ENCODE measurements at regions not wholly inside any gene's neighbourhood (a gene's known extent, or its start where the extent isn't known, plus 50 kb on each side); places are given as distances from the start of the nearest gene placed in this dataset.

DNA sequence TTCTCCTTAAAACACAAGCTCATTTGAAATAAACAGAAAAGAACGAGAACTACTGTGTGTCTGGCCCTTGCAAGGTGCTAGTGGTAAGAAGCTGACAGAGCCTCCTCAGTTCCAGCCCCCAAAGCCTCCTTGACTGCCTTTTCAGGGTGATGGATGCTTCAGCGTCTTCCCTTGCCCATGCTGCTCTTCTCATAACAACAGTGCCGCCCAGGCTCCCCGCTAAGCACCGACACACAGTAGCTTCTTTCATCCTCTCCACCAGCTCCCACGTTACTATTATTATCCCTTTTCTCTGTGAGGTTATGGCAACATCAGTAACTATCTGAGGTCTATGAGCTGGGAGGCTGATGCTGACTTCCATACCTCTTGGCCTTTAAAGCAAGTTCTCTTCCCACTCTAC is 418.6 kb downstream of the TSN start:
- 98% methylated on average over 6 of the region's 6 CpGs for WGBS
- H3K4me3 ChIP-seq (ENCODE audit: low read length in 2 of 2): no peak overlapping the region
- H3K9me3 ChIP-seq (ENCODE audit: control insufficient read depth in 2 of 2, insufficient read depth in 1 of 2, low read length in 1 of 2): no peaks in the 10 kb centered on the region
- H3K36me3 ChIP-seq (ENCODE audit: control insufficient read depth in 2 of 2, insufficient read depth in 2 of 2, low read length in 1 of 2): no peaks in the 10 kb centered on the region
- peaks cover 0 to 2% of the 10 kb centered on the region in 2 donors for H3K4me1 ChIP-seq (ENCODE audit: control insufficient read depth in 2 of 2, insufficient read depth in 2 of 2, low read length in 2 of 2)
- no peak for DNase-seq (ENCODE audit: low read depth in 6 of 9, low spot score in 9 of 9)
- no peak overlapping the region for H3K27ac ChIP-seq (ENCODE audit: low read depth in 1 of 2, low read length in 1 of 2)
- H3K27me3 ChIP-seq (ENCODE audit: control insufficient read depth in 2 of 2, insufficient read depth in 1 of 2, low read length in 1 of 2): no peaks in the 10 kb centered on the region

GRCh38 chr2:122179492-122180165 is 424.2 kb downstream of the TSN start:
- H3K4me1 ChIP-seq (ENCODE audit: control insufficient read depth in 2 of 2, insufficient read depth in 2 of 2, low read length in 2 of 2): peaks cover 0 to 36% of the 10 kb centered on the region in 2 donors
- no peak for DNase-seq (ENCODE audit: low read depth in 6 of 9, low spot score in 9 of 9)
- H3K27me3 ChIP-seq (ENCODE audit: control insufficient read depth in 2 of 2, insufficient read depth in 1 of 2, low read length in 1 of 2): no peaks in the 10 kb centered on the region
- peaks cover 0 to 8% of the 10 kb centered on the region in 2 donors for H3K9me3 ChIP-seq (ENCODE audit: control insufficient read depth in 2 of 2, insufficient read depth in 1 of 2, low read length in 1 of 2)
- no peaks in the 10 kb centered on the region for H3K36me3 ChIP-seq (ENCODE audit: control insufficient read depth in 2 of 2, insufficient read depth in 2 of 2, low read length in 1 of 2)
- H3K27ac ChIP-seq (ENCODE audit: low read depth in 1 of 2, low read length in 1 of 2): no peak overlapping the region
- no peak overlapping the region for H3K4me3 ChIP-seq (ENCODE audit: low read length in 2 of 2)
- 68% methylated on average over 6 of the region's 6 CpGs for WGBS

DNA sequence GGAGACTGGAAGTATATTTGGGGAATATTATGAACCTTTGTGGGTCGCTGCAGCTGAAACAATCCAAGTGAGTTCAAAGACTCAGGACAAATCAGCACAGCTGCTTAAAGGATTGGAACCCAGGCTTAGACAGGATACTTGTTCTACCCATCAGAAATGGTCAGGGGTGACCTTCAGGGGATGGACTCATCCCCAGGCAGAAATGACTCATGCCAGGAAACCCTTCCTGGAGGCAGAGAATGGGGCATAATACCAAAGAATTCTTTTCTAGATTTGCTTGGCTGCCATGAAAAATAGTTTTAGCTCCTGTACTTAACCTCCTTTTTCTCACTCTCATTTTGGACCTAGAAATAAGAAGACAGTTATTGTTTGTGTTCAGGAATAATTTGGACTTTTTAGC is 425.5 kb downstream of the TSN start:
- DNase-seq (ENCODE audit: low read depth in 6 of 9, low spot score in 9 of 9): no peak
- Histone ChIP-seq H3K4me1 (ENCODE audit: control insufficient read depth in 2 of 2, insufficient read depth in 2 of 2, low read length in 2 of 2) (peaks cover 4 to 48% of the 10 kb centered on the region in 2 donors), H3K9me3 (ENCODE audit: control insufficient read depth in 2 of 2, insufficient read depth in 1 of 2, low read length in 1 of 2) (peaks cover 0 to 8% of the 10 kb centered on the region in 2 donors), H3K27me3 (ENCODE audit: control insufficient read depth in 2 of 2, insufficient read depth in 1 of 2, low read length in 1 of 2) (no peaks in the 10 kb centered on the region), H3K4me3 (ENCODE audit: low read length in 2 of 2) (no peak overlapping the region), H3K27ac (ENCODE audit: low read depth in 1 of 2, low read length in 1 of 2) (no peak overlapping the region), H3K36me3 (ENCODE audit: control insufficient read depth in 2 of 2, insufficient read depth in 2 of 2, low read length in 1 of 2) (no peaks in the 10 kb centered on the region)
- WGBS: 97% methylated on average over 1 of the region's 1 CpG

- H3K36me3 ChIP-seq (ENCODE audit: control insufficient read depth in 2 of 2, insufficient read depth in 2 of 2, low read length in 1 of 2): no peaks in the 10 kb centered on the region
- WGBS: 40% methylated on average over 5 of the region's 5 CpGs
Measured at GRCh38 chr2:122182616-122183355, 427.3 kb downstream of the TSN start.

GRCh38 chr2:122183890-122184289 is 428.4 kb downstream of the TSN start:
- no peak overlapping the region for H3K4me3 ChIP-seq (ENCODE audit: low read length in 2 of 2)
- no peak overlapping the region for H3K27ac ChIP-seq (ENCODE audit: low read depth in 1 of 2, low read length in 1 of 2)
- no peaks in the 10 kb centered on the region for H3K27me3 ChIP-seq (ENCODE audit: control insufficient read depth in 2 of 2, insufficient read depth in 1 of 2, low read length in 1 of 2)

More at GRCh38 chr2:122182616-122183355, 427.3 kb downstream of the TSN start:
- no peaks in the 10 kb centered on the region for H3K27me3 ChIP-seq (ENCODE audit: control insufficient read depth in 2 of 2, insufficient read depth in 1 of 2, low read length in 1 of 2)
- peaks cover 0 to 8% of the 10 kb centered on the region in 2 donors for H3K9me3 ChIP-seq (ENCODE audit: control insufficient read depth in 2 of 2, insufficient read depth in 1 of 2, low read length in 1 of 2)
- peak in 1 of 9 donors; percentile 30 for DNase-seq (ENCODE audit: low read depth in 6 of 9, low spot score in 9 of 9)
- H3K4me3 ChIP-seq (ENCODE audit: low read length in 2 of 2): no peak overlapping the region
- H3K27ac ChIP-seq (ENCODE audit: low read depth in 1 of 2, low read length in 1 of 2): no peak overlapping the region
- peaks cover 4 to 54% of the 10 kb centered on the region in 2 donors for H3K4me1 ChIP-seq (ENCODE audit: control insufficient read depth in 2 of 2, insufficient read depth in 2 of 2, low read length in 2 of 2)

GRCh38 chr2:122186761-122187222 is 431.3 kb downstream of the TSN start:
- no peak overlapping the region for H3K27ac ChIP-seq (ENCODE audit: low read depth in 1 of 2, low read length in 1 of 2)
- no peaks in the 10 kb centered on the region for H3K9me3 ChIP-seq (ENCODE audit: control insufficient read depth in 2 of 2, insufficient read depth in 1 of 2, low read length in 1 of 2)
- 39% methylated on average over 9 of the region's 9 CpGs for WGBS
- H3K27me3 ChIP-seq (ENCODE audit: control insufficient read depth in 2 of 2, insufficient read depth in 1 of 2, low read length in 1 of 2): no peaks in the 10 kb centered on the region
- no peak overlapping the region for H3K4me3 ChIP-seq (ENCODE audit: low read length in 2 of 2)
- no peak for DNase-seq (ENCODE audit: low read depth in 6 of 9, low spot score in 9 of 9)
- no peaks in the 10 kb centered on the region for H3K36me3 ChIP-seq (ENCODE audit: control insufficient read depth in 2 of 2, insufficient read depth in 2 of 2, low read length in 1 of 2)
- peaks cover 4 to 43% of the 10 kb centered on the region in 2 donors for H3K4me1 ChIP-seq (ENCODE audit: control insufficient read depth in 2 of 2, insufficient read depth in 2 of 2, low read length in 2 of 2)

More at GRCh38 chr2:122183890-122184289, 428.4 kb downstream of the TSN start:
- H3K36me3 ChIP-seq (ENCODE audit: control insufficient read depth in 2 of 2, insufficient read depth in 2 of 2, low read length in 1 of 2): no peaks in the 10 kb centered on the region
- peaks cover 0 to 8% of the 10 kb centered on the region in 2 donors for H3K9me3 ChIP-seq (ENCODE audit: control insufficient read depth in 2 of 2, insufficient read depth in 1 of 2, low read length in 1 of 2)
- H3K4me1 ChIP-seq (ENCODE audit: control insufficient read depth in 2 of 2, insufficient read depth in 2 of 2, low read length in 2 of 2): peaks cover 4 to 54% of the 10 kb centered on the region in 2 donors
- no peak for DNase-seq (ENCODE audit: low read depth in 6 of 9, low spot score in 9 of 9)

DNA sequence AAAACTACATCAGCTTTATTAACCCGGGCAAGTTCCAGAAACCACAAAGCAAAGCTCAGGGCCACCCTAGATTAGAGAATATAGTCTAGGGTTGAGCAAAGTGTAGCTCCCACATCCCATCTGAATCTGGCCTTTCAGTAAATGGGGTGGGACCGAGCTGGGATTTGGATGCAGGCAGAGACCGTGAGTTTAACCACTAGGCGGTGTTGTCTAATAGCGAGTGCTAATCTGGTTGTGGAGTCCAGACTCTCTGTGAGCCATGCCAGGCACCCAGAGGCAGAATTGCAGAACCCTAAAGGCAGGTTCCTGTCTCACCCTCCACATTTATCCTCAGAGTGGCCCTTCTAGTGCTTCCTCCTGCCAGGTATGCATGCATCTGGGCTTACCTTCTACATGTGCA is 435.9 kb downstream of the TSN start:
- peaks cover 0 to 9% of the 10 kb centered on the region in 2 donors for H3K4me1 ChIP-seq (ENCODE audit: control insufficient read depth in 2 of 2, insufficient read depth in 2 of 2, low read length in 2 of 2)
- H3K9me3 ChIP-seq (ENCODE audit: control insufficient read depth in 2 of 2, insufficient read depth in 1 of 2, low read length in 1 of 2): no peaks in the 10 kb centered on the region
- 78% methylated on average over 5 of the region's 5 CpGs for WGBS
- peak in 1 of 9 donors; percentile 30 for DNase-seq (ENCODE audit: low read depth in 6 of 9, low spot score in 9 of 9)
- H3K36me3 ChIP-seq (ENCODE audit: control insufficient read depth in 2 of 2, insufficient read depth in 2 of 2, low read length in 1 of 2): no peaks in the 10 kb centered on the region
- H3K27ac ChIP-seq (ENCODE audit: low read depth in 1 of 2, low read length in 1 of 2): no peak overlapping the region
- no peak overlapping the region for H3K4me3 ChIP-seq (ENCODE audit: low read length in 2 of 2)
- no peaks in the 10 kb centered on the region for H3K27me3 ChIP-seq (ENCODE audit: control insufficient read depth in 2 of 2, insufficient read depth in 1 of 2, low read length in 1 of 2)

GRCh38 chr2:122193622-122194021 is 438.2 kb downstream of the TSN start:
- H3K9me3 ChIP-seq (ENCODE audit: control insufficient read depth in 2 of 2, insufficient read depth in 1 of 2, low read length in 1 of 2): no peaks in the 10 kb centered on the region
- H3K27me3 ChIP-seq (ENCODE audit: control insufficient read depth in 2 of 2, insufficient read depth in 1 of 2, low read length in 1 of 2): no peaks in the 10 kb centered on the region
- WGBS: 92% methylated on average over 6 of the region's 6 CpGs
- H3K4me1 ChIP-seq (ENCODE audit: control insufficient read depth in 2 of 2, insufficient read depth in 2 of 2, low read length in 2 of 2): peaks cover 0 to 2% of the 10 kb centered on the region in 2 donors
- H3K27ac ChIP-seq (ENCODE audit: low read depth in 1 of 2, low read length in 1 of 2): no peak overlapping the region
- no peak overlapping the region for H3K4me3 ChIP-seq (ENCODE audit: low read length in 2 of 2)
- H3K36me3 ChIP-seq (ENCODE audit: control insufficient read depth in 2 of 2, insufficient read depth in 2 of 2, low read length in 1 of 2): no peaks in the 10 kb centered on the region
- DNase-seq (ENCODE audit: low read depth in 6 of 9, low spot score in 9 of 9): no peak

GRCh38 chr2:122194546-122194945 is 439.1 kb downstream of the TSN start:
- 80% methylated on average over 2 of the region's 2 CpGs for WGBS
- H3K9me3 ChIP-seq (ENCODE audit: control insufficient read depth in 2 of 2, insufficient read depth in 1 of 2, low read length in 1 of 2): no peaks in the 10 kb centered on the region

More at GRCh38 chr2:122194546-122194945, 439.1 kb downstream of the TSN start:
- H3K27me3 ChIP-seq (ENCODE audit: control insufficient read depth in 2 of 2, insufficient read depth in 1 of 2, low read length in 1 of 2): no peaks in the 10 kb centered on the region
- no peak overlapping the region for H3K27ac ChIP-seq (ENCODE audit: low read depth in 1 of 2, low read length in 1 of 2)
- H3K4me3 ChIP-seq (ENCODE audit: low read length in 2 of 2): no peak overlapping the region
- no peaks in the 10 kb centered on the region for H3K36me3 ChIP-seq (ENCODE audit: control insufficient read depth in 2 of 2, insufficient read depth in 2 of 2, low read length in 1 of 2)
- H3K4me1 ChIP-seq (ENCODE audit: control insufficient read depth in 2 of 2, insufficient read depth in 2 of 2, low read length in 2 of 2): peaks cover 0 to 2% of the 10 kb centered on the region in 2 donors
- no peak for DNase-seq (ENCODE audit: low read depth in 6 of 9, low spot score in 9 of 9)
